ENCODE measurements at regions not wholly inside any gene's neighbourhood (a gene's known extent, or its start where the extent isn't known, plus 50 kb on each side); places are given as distances from the start of the nearest gene placed in this dataset.

- DNase-seq (ENCODE audit: low read depth), result no peak
- no peak overlapping the region for H3K4me3 ChIP-seq (ENCODE audit: low read depth, low read length)
- TF ChIP-seq, protein P1, sequence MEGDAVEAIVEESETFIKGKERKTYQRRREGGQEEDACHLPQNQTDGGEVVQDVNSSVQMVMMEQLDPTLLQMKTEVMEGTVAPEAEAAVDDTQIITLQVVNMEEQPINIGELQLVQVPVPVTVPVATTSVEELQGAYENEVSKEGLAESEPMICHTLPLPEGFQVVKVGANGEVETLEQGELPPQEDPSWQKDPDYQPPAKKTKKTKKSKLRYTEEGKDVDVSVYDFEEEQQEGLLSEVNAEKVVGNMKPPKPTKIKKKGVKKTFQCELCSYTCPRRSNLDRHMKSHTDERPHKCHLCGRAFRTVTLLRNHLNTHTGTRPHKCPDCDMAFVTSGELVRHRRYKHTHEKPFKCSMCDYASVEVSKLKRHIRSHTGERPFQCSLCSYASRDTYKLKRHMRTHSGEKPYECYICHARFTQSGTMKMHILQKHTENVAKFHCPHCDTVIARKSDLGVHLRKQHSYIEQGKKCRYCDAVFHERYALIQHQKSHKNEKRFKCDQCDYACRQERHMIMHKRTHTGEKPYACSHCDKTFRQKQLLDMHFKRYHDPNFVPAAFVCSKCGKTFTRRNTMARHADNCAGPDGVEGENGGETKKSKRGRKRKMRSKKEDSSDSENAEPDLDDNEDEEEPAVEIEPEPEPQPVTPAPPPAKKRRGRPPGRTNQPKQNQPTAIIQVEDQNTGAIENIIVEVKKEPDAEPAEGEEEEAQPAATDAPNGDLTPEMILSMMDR (IDR thresholded peaks at IDR 0.05; ENCODE audit: insufficient read depth, low read depth, low read length, missing control alignments), result no peak
These were observed 126.3 kb upstream of the TMEM108 start for GRCh38 chr3:132911741-132912415.

DNA sequence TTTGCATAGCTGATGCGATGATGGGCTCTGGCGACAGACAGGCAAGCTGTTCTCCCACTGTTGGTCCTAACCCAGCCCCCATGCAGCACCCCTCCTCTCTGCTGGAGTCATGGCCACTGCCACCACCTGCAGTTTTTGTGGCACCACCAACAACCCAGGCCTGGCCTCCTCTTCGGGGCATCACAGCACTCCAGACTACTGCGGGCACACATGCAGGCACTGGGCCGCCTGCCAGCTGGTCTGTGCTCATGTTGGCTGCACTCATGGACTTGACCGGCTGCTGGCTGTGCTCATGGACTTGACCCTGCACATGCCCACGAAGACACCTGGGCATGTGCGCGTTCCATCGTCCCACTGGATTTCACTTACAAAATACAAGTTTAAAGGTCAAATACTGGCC is 130.9 kb upstream of the TMEM108 start:
- TF ChIP-seq, protein P1 (IDR thresholded peaks at IDR 0.05; ENCODE audit: insufficient read depth, low read depth, low read length, missing control alignments), result no peak
- no peak for DNase-seq (ENCODE audit: low read depth)
- H3K4me3 ChIP-seq (ENCODE audit: low read depth, low read length), result no peak overlapping the region

- TF ChIP-seq, protein P1 (IDR thresholded peaks at IDR 0.05; ENCODE audit: insufficient read depth, low read depth, low read length, missing control alignments), result no peak
- DNase-seq (ENCODE audit: low read depth), result no peak
- no peak overlapping the region for H3K4me3 ChIP-seq (ENCODE audit: low read depth, low read length)
These were observed 137.7 kb upstream of the TMEM108 start for GRCh38 chr3:132900481-132900880.

- no peak for DNase-seq (ENCODE audit: low read depth)
- H3K4me3 ChIP-seq (ENCODE audit: low read depth, low read length), result no peak overlapping the region
- TF ChIP-seq, protein P1 (IDR thresholded peaks at IDR 0.05; ENCODE audit: insufficient read depth, low read depth, low read length, missing control alignments), result no peak
These were observed 140.1 kb upstream of the TMEM108 start for GRCh38 chr3:132898141-132898540.

GRCh38 chr3:132892956-132893355 is 145.2 kb upstream of the TMEM108 start:
- H3K4me3 ChIP-seq (ENCODE audit: low read depth, low read length), result no peak overlapping the region
- TF ChIP-seq, protein P1 (IDR thresholded peaks at IDR 0.05; ENCODE audit: insufficient read depth, low read depth, low read length, missing control alignments), result no peak
- DNase-seq (ENCODE audit: low read depth), result no peak

GRCh38 chr3:132881756-132882409 is 156.3 kb upstream of the TMEM108 start:
- TF ChIP-seq, protein P1 (IDR thresholded peaks at IDR 0.05; ENCODE audit: insufficient read depth, low read depth, low read length, missing control alignments), result no peak

More at GRCh38 chr3:132881756-132882409, 156.3 kb upstream of the TMEM108 start:
- H3K4me3 ChIP-seq (ENCODE audit: low read depth, low read length), result no peak overlapping the region
- DNase-seq (ENCODE audit: low read depth), result no peak
